Thyroid gland (tissue), 4 donors: ENCODE measurements at regions not wholly inside any gene's neighbourhood (a gene's known extent, or its start where the extent isn't known, plus 50 kb on each side); places are given as distances from the start of the nearest gene placed in this dataset.

Source experiments
- DNase-seq, 2 donors: peaks; one replicate each; pipeline ENCODE4 v3.0.0-alpha.2; 2019
- H3K27ac ChIP-seq, 3 donors: fragments of 200-600 bp; sonication (generic); 1 replicate in 2 of 3; 2 replicates in 1 of 3; pipeline ENCODE4 v1.5.1; 2016 to 2019; ENCODE audit warnings: mild to moderate bottlenecking in 1 of 3, moderate library complexity in 1 of 3
- H3K27me3 ChIP-seq: fragments of 200-600 bp; sonication (generic); one replicate; pipeline ENCODE4 v1.5.1; 2019
- H3K36me3 ChIP-seq, 2 donors: fragments of 200-600 bp; sonication (generic); one replicate each; pipeline ENCODE4 v1.5.1; 2016 to 2019
- H3K4me1 ChIP-seq, 2 donors: fragments of 200-600 bp; sonication (generic); one replicate each; pipeline ENCODE4 v1.5.1; 2017 to 2019
- H3K4me3 ChIP-seq, 3 donors: fragments of 200-600 bp; sonication (generic); replicated peaks in 1 of 3; 1 replicate in 2 of 3; 2 replicates in 1 of 3; pipeline ENCODE4 v1.5.1; 2016; ENCODE audit warnings: mild to moderate bottlenecking in 1 of 3
- H3K9me3 ChIP-seq: fragments of 200-600 bp; sonication (generic); one replicate; pipeline ENCODE4 v1.5.1; 2017
- POLR2A ChIP-seq, 2 donors: fragments of 450-650 bp; IDR thresholded peaks; one replicate each; pipeline ENCODE4 v1.6.1; 2017; ENCODE audit warnings: antibody characterized with exemption in 2 of 2, mild to moderate bottlenecking in 2 of 2, moderate library complexity in 1 of 2
- WGBS, 2 donors: methylation state at CpG; one replicate each; pipeline ENCODE4 v1.1.5; 2017; 5-methylcytosine and 5-hydroxymethylcytosine counted together
- intact Hi-C: fragments of 100-400 bp; cut with DNase I; formaldehyde crosslinking; loops from one replicate; pipeline ENCODE4 v1.15.1; 2023
- TF ChIP-seq, protein P1 (sequence below), 6 experiments: fragments of 200-600 bp in 3 of 6; fragments of 450-650 bp in 3 of 6; sonication (generic) in 3 of 6; IDR thresholded peaks; one replicate each; pipeline ENCODE4 v1.5.1; 2016 to 2019; ENCODE audit warnings: antibody characterized with exemption in 6 of 6, mild to moderate bottlenecking in 2 of 6, inconsistent platforms in 1 of 6, moderate library complexity in 1 of 6

DNA sequence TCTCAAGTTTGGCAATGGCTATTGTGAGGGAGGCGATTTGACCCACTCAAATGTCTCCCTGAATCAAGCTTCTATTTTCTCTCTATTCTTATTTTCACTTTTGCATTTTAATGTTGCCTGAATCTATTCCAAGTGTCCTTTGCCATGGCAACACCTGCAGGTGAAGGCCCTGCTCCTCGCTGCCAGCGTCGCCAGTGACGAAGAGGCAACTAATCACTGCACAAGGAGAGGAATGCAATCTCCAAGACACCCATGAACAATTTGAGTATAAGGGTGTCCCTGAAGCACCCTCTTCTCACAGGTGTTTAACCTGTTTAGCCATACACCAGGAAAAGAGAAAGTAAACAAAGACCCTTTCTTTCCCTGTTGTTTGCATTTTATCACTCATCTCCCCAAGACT is 165.6 kb upstream of the VRK2 start:
- Histone ChIP-seq H3K4me1 (peaks cover 7 to 10% of the 10 kb centered on the region in 2 donors), H3K4me3 (no peak overlapping the region), H3K36me3 (no peaks in the 10 kb centered on the region), H3K27me3 (no peaks in the 10 kb centered on the region), H3K9me3 (no peaks in the 10 kb centered on the region), H3K27ac (no peak overlapping the region)
- DNase-seq, result peak; percentile 3 to 37
- 47 to 74% methylated on average over 5 of the region's 5 CpGs for WGBS, 2 donors
- TF ChIP-seq, protein P1, sequence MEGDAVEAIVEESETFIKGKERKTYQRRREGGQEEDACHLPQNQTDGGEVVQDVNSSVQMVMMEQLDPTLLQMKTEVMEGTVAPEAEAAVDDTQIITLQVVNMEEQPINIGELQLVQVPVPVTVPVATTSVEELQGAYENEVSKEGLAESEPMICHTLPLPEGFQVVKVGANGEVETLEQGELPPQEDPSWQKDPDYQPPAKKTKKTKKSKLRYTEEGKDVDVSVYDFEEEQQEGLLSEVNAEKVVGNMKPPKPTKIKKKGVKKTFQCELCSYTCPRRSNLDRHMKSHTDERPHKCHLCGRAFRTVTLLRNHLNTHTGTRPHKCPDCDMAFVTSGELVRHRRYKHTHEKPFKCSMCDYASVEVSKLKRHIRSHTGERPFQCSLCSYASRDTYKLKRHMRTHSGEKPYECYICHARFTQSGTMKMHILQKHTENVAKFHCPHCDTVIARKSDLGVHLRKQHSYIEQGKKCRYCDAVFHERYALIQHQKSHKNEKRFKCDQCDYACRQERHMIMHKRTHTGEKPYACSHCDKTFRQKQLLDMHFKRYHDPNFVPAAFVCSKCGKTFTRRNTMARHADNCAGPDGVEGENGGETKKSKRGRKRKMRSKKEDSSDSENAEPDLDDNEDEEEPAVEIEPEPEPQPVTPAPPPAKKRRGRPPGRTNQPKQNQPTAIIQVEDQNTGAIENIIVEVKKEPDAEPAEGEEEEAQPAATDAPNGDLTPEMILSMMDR (IDR thresholded peaks at IDR 0.05), result no peak
- no peak for TF ChIP-seq POLR2A (IDR thresholded peaks at IDR 0.05)
- intact Hi-C loops, result no loop called here

DNA sequence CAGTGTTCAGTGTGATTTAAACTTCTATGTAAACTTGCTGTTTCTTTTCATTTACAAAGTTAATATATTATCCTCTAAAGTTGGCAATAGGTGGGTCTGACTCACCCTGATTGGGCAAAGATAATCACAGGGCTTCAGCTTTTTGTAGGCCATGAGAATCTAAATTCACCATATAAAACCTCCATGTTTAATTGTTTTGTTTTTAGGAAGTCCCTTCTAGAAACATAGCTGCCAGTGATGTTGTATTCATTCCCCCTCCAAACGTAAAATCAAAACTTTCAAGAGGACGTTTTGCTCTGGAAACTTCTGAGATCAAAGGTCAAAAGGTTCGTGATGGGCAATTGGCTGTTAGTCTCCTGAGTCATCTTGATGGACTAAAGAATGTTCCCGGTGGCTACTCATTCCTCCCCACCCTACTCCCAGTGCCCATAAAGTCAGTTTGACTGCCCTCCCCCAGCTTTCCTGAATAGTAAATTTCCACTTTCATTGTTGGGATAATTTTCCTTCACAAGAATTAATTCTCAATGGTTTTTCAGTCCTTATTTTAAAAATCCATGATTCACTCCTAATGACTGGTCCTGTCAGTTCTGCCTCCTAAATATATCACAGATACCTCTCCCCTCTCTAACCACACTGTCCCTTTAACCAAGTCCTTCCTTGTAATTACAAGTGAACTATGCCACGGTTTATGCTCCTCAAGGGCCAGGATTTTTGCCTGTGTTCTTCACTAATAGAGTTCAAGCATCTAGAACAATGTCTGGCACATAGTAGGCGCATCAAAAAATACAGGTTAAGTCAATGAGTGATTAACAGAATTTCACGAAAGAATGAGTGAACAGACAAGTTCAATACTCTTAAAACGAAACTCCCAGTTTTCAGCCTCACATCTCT is 164.4 kb upstream of the VRK2 start:
- WGBS, 2 donors, result 56 to 61% methylated on average over 8 of the region's 8 CpGs
- no peak for TF ChIP-seq POLR2A (IDR thresholded peaks at IDR 0.05)
- TF ChIP-seq, protein P1 (IDR thresholded peaks at IDR 0.05), result no peak

DNA sequence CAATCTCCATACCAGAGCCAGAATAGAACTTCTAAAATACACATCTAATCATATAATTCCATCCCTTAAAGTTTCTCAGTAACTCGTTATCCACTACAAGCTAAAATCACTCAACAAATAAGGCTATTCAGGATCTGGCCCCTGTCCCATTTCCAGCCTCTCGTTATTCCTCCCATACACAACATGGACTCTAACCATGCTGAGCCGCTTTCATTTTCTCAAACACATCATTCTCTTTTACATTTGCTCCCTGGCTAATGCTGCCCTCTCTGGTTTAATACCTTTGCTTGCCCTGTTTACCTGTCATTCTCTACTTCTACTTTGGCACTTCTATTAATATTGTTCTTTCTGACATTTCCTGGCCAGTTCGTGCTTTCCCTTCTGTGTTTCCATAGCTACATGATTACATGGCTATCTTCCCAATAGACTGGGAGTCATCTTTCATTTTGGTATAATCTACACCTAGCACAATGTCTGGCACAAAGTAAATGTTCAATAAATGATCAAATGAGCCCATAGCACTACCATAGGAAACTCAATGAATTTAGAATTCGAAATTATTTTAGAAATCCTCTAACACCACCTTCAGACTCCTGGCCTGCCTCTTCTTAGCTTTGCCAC is 163.6 kb upstream of the VRK2 start:
- Histone ChIP-seq H3K4me1 (peaks cover 7 to 10% of the 10 kb centered on the region in 2 donors), H3K36me3 (no peaks in the 10 kb centered on the region), H3K9me3 (no peaks in the 10 kb centered on the region), H3K4me3 (no peak overlapping the region), H3K27me3 (no peaks in the 10 kb centered on the region), H3K27ac (no peak overlapping the region)
- intact Hi-C loops, result no loop called here
- DNase-seq, result peak in 1 of 2 donors; percentile 10
- TF ChIP-seq POLR2A (IDR thresholded peaks at IDR 0.05), result no peak
- TF ChIP-seq, protein P1 (IDR thresholded peaks at IDR 0.05), result no peak
- WGBS, 2 donors, result 64 to 65% methylated on average over 5 of the region's 5 CpGs

More for the DNA sequence above, 164.4 kb upstream of the VRK2 start:
- no peaks in the 10 kb centered on the region for H3K9me3 ChIP-seq
- H3K4me3 ChIP-seq, result no peak overlapping the region
- intact Hi-C loops, result no loop called here
- H3K27ac ChIP-seq, result no peak overlapping the region
- no peaks in the 10 kb centered on the region for H3K27me3 ChIP-seq
- H3K36me3 ChIP-seq, result no peaks in the 10 kb centered on the region
- no peak for DNase-seq
- H3K4me1 ChIP-seq, result peaks cover 7 to 10% of the 10 kb centered on the region in 2 donors

DNA sequence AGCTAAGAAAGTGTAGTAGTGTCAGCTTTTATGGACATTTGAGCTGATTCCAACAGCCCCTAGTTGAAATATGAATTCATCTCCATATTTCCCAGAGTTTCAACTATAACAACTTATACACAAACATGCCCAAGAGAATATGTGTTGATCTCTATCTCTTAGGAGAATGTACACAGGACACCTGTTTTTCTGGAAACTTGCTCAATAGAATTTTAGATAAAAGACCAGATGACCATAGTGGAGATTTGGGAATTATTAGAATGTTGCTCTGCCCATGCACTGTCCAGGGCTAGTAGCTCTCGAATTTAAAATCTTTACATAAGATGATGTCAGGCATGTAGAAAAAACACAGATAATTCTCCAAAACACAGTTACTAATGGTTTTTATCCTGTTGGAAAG is 162.3 kb upstream of the VRK2 start:
- intact Hi-C loops, result no loop called here
- no peaks in the 10 kb centered on the region for H3K27me3 ChIP-seq
- no peak for TF ChIP-seq POLR2A (IDR thresholded peaks at IDR 0.05)
- TF ChIP-seq, protein P1 (IDR thresholded peaks at IDR 0.05), result no peak
- 93 to 94% methylated on average over 1 of the region's 1 CpG for WGBS, 2 donors
- no peaks in the 10 kb centered on the region for H3K9me3 ChIP-seq
- no peaks in the 10 kb centered on the region for H3K36me3 ChIP-seq
- H3K4me1 ChIP-seq, result peaks cover 7 to 10% of the 10 kb centered on the region in 2 donors
- no peak for DNase-seq
- H3K4me3 ChIP-seq, result no peak overlapping the region
- no peak overlapping the region for H3K27ac ChIP-seq

DNA sequence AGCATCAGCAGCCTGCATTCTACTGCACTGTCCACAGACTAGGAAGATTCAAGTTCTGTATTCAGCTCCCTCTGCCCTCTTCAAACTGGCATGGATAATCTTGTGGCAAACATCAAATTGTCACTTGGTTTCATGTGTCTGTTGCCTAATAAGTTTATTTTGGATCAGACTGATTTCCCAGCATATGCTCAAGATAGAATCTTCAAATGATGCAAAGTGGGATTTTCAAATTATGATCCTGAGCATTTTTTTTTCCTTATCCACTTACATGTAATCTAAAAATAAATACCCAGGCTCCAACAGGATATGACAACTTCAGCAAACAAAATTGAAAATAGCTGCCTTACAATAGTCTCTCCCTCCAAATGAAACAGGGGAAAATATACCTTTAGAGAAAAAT is 160.9 kb upstream of the VRK2 start:
- intact Hi-C loops, result no loop called here

More for the DNA sequence above, 160.9 kb upstream of the VRK2 start:
- Histone ChIP-seq H3K27ac (no peak overlapping the region), H3K36me3 (no peaks in the 10 kb centered on the region), H3K27me3 (no peaks in the 10 kb centered on the region), H3K9me3 (no peaks in the 10 kb centered on the region), H3K4me1 (peaks cover 7 to 10% of the 10 kb centered on the region in 2 donors), H3K4me3 (no peak overlapping the region)
- no peak for DNase-seq
- no peak for TF ChIP-seq POLR2A (IDR thresholded peaks at IDR 0.05)
- TF ChIP-seq, protein P1 (IDR thresholded peaks at IDR 0.05), result no peak
